SIG-M5 (cell line): ENCODE measurements at regions not wholly inside any gene's neighbourhood (a gene's known extent, or its start where the extent isn't known, plus 50 kb on each side); places are given as distances from the start of the nearest gene placed in this dataset.

Experiments
- DNase-seq: peaks from one replicate; lab custom pipeline; 2025; lab: John Stamatoyannopoulos, UW

DNA sequence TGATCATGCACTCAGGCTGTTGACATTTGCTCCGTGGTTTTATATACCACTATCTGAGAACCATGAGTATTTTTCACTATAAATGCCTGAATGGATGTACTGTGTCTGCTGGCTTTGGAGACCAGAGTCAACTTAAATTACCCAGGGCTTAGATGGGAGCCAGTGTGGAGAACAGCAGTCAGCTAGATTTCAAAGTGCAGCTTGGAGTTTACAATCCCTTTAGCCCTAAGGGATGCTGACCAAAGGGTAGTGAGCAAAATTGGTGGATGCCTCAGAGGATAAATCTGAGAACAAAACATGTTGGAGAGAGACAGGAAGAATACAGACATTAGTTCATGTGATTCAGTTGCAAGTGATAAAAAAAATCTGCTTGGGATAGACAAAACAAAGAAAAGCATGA is 327.5 kb downstream of the C11orf87 start:
- no peak for DNase-seq

DNA sequence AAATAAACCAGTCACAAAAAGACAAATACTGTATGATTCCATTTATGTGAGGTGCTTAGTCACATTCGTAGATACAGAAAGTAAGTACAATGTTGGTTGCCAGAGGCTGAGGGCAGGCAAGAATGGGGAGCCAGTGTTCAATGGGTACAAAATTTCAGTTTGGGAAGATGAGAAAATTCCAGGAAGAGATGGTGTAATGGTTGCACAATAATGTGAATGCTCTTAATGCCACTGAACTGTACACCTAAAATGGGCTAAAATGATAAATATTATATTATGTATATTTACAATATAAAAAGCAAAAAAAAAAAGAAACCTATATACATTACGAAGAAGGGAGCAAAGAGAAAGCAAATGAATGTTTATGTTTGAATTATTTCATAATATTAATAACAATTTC is 329.0 kb downstream of the C11orf87 start:
- no peak for DNase-seq

DNA sequence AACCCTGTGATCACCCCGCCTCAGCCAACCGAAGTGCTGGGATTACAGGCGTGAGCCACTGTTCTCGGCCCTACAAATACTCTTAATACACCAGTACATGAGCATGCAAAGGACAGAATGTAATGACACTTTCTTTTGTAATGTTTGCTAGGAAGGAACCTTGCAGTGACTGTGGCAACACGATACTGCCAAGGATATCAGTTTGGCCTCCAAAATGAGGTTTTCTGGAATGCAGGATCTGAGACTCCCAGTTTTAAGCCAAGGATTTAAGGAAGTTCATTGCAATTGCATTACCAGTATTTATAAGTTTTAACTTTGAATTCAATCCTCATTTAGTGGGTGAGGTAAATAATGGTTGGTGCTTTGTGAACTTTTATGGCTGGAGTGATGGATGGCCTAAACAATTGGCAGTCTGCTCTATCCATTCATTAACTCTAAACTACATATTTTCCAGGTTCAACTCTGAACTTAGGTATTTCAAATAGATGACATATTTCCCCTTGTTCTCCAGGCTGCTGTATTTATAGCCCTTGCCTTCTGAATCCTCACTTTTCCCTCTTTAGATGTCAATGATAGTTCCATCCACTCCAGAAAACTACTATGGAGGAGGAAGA is 330.3 kb downstream of the C11orf87 start:
- no peak for DNase-seq

DNA sequence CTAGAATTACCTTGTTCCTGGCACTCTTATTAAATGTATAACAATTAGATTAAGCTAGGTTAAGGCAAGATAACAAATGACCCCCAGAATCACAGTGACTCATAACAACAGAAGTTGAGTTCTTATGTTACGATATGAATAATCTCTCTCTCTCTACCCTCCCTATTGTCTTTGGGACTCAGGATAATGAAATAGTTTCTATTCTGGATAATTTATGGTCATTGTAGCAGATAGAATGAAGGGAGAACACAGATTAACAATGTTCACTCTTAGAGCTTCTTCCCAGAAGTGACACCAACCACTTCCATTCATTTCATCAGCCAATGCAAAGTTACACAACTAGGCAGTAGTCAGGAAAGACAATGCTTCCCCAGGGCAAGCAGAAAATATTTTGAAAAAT is 334.5 kb downstream of the C11orf87 start:
- DNase-seq = no peak

DNA sequence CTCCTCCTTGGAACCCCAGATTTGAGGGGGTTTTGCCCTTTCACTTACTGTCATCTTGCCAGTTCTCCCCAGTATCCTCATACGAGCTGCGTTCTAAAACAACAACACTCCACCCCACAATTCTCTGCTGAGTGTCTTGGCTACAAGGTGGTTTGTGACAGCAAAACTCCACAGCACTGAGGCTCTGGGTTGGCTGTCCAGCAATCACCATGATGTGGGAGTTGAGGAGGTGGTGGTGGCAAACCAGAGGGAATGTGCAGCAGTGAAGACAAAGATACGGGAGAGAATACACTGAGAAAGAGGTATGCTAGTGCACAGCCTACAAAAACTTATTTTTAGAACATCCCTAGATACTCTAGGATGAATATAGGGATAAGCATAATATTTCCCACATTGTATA is 335.0 kb downstream of the C11orf87 start:
- DNase-seq = no peak

DNA sequence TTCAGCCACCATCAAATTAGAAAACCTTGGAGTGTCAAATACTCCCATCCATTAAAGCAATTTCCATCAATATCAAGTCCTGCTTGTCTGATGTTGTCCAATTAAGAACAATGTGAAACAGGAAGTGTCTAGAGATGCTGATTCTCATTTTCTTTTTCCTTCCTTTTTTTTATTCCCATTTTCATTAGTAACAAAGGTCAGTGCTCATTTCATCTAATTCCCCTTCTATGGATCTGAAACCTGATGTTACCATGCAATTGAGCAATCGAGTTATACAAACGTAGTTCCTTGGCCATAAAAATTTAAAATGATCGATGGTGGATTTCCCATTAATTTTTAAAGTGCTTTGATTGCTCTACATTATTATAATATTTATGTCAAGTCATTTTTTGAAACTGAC is 330.6 kb upstream of the ZC3H12C start:
- DNase-seq = no peak

DNA sequence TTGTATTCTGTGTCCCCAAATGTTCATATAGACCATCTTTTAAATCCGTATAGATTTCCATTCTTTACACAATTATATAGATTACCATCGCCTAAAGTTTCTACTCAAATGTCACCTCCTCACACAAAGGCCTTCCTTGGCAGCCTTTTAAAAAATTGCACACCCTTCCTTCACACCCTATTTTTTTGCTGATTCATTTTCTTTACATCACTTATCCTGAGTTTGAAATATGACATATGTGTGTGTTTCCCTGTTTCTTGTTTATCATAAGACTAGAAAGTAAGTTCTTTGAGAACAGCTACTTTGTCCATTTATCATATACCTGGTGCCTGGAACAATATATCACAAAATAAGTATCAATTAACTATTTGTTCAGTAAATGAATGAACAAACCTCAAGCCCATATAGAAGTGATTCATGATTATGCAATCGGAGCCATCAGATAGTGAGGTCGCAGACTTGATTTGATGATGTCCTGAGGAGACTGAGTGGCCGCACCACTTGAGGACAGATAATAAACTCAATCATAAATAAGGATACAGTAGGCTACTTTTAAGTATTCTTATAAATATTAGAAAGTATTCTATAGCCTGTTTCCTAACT is 327.4 kb upstream of the ZC3H12C start:
- DNase-seq = no peak

DNA sequence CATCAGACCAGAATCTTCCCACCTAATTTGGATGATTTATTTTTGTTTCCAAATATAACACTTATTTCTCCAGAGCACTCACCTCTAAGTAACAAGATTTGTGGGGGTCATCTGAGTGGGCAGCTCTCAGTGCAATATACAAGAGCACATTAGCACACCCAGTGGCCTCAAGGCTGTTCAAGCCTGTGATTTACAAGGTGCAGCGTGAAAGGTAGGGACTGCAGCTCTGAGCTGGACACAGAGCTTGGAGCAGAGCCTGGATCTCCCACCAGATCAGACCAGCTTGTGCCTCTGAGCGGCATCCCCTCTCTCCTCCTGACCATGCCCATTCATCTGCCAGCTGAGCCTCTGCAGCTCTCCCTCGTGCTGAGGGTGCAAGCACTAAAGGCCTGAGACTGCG is 323.3 kb upstream of the ZC3H12C start:
- DNase-seq = no peak

DNA sequence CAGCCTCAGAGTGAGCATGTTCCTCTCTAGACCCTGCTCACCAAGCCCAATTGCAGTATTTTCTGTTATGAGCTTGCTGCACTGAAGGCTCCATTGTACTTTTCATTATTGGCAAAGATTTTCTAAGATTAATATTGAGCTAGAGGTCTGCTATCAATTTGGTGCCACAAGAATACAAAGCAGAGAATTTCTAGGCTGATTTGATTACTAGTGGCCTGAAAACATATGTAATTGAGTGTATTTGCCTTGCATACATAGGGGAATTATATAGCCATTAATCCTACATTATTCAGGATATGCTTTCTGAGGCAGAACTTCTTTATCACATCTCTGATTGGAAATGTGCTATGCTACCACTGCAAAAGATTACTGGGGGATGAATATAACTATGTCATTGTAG is 322.9 kb upstream of the ZC3H12C start:
- no peak for DNase-seq

DNA sequence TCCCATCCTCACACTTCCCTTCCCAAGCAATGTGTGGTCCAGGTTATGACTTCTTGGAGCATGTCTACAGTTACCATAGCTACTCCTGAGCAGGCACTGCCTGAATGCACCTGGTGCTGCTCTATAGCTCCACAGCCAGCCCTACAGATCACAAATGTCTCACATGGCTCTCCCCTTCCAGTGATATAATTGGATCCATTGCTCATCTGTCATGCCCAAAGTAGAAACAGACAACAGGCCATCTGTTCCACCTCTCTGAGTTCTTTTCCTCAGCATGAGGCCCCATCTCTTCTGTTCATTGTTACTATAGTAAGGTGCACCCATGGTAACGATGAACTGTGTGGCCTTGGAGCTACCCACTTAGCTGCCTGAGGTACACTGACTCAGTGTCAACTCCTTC is 320.3 kb upstream of the ZC3H12C start:
- DNase-seq = no peak

DNA sequence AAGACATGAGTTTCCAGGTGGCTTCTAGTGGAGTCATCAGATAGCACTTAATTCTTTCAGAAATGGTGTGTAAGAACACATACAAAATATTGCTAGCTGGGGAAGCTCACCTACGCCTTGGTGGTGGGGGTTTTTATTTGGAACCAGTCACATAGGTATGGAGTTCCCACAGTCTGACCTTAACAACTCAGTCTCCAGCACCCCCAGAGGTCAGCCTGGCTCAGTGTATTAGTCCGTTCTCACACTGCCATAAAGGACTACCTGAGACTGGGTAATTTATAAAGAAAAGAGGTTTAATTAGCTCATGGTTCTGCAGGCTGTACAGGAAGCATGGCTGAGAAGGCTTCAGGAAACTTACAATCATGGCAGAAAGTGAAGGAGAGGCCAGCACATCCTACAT is 317.5 kb upstream of the ZC3H12C start:
- no peak for DNase-seq

DNA sequence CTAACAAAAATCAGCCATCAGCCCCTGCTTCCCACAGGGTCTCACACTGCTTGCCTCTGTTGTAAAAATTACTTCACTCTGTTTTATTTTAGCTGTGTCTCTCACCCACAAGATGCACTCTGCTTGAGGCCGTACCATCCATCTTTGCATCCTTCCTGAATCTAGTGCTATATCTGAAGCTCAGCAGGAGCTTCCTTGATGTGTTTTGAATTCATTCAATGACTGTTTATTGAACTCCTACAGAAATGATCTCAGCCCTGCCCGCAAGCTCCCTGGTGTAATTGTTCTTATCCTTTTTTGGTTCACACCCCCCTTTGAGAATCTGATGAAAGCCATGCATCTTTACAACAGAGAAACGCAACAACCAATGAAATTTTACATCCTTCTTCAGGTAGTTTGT is 310.2 kb upstream of the ZC3H12C start:
- no peak for DNase-seq

DNA sequence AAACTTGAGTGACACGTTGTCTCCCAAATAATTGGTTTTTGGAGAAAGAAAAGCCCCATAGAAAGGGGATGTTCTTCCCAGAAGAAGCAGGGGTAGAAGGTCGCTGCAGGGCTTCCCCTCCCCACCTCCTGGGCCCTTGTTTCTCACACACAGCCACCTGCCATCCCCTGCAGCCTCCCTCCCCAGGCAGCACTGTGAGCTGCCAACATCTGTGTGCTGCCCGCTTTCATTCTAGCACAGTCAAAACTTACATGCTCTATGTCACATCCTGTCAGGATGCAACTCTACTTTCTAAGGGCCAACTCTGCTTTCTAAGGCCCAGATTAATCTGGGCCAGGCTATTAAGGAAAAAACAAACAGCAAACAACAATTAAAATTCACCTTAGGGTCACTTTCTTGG is 309.4 kb upstream of the ZC3H12C start:
- DNase-seq = no peak

DNA sequence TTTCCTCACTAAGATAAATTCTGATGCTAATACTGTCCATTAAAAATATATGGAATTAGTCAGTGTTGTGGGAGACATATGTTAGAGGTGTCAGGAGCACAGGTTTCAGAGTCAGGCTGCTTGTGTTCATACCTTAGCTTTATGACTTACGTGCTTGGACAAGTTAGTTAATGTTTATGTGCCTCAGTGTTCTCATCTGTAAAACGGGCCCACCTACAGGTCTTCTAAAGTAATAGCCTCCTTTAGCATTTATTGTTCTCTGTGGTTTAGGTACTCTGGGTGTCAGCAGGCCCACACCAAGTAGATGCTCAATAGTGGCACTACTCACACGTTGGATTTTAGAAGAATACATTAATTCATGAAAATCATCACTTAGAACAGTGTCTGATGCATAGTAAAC is 308.7 kb upstream of the ZC3H12C start:
- no peak for DNase-seq

DNA sequence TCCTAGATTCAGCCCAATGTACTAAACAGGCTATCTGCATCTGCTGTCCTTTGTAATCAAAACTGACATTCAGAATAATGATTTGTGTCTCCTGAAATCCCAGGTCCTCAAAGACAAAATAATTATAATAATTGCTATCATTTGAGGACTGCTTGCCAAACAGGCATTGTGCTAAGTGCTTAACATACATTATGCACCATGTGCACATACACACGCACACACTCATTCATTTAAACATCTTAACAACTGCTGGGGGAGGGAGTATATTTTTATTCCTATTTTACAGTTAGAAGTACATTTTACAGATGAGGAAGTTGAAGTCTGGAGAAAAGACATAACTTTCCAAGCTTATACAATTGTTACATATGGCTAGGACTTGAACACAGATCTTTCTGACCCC is 308.0 kb upstream of the ZC3H12C start:
- DNase-seq = no peak

DNA sequence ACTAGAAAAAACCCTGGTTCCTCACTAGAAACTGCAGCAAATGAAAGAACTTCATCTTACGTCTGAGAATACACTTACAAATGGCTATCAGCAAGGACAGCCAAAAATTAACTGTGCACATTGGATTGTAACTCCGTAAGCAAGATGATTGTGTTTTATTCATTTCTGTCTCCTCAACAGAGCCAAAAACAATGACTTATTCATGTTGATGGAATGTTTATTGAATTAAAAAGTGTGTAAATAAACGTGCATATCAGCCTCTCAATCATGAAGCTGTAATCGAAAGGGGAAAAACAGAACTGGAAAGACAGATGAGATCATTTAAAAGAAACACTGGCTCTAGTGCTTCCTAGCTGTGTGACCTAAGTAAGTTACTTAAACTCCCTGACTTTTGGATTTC is 307.5 kb upstream of the ZC3H12C start:
- DNase-seq = no peak

DNA sequence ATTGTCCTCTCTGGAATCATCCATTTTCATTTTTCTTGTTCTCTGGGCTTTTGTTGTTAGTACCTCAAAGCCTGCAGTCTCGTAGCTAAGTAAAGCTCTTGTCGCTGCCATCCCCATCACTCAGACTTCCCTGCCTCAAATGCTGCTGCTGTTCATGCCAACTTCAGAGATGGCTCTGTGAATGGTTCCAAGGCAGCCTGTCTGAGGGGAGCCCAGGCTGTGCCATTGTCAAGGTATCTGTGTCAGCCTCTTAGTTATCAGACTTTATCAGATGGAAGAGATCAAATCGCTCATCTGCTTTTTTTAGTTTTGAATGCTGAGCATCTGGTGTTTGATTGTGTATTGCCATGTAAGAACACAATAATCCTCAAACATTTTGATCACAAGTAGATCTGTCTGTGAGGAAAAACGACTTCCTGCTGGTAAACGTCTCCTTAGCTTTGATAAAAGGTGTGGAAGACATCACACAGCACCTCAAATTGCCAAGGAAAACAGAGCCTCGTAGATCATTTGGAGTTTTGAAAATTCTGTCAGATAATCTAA is 304.2 kb upstream of the ZC3H12C start:
- no peak for DNase-seq

DNA sequence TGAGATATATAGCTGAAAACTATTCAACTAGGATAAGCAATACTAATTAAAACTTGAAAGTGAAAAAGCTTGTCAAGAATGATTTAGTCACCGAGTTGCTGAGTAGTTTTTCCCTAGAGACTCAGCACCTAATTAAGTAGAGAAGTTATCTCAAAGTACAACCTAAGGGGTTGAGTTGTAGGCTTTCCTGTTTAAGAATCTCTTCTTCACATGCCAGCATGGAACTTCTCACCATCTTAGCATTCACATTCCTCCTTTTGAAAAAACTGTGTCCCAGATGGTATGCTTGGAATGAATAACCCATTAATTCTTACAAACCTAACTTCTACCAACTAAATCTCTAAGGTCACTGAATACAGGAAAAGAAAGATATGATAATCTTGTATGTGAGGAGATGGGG is 303.3 kb upstream of the ZC3H12C start:
- no peak for DNase-seq

DNA sequence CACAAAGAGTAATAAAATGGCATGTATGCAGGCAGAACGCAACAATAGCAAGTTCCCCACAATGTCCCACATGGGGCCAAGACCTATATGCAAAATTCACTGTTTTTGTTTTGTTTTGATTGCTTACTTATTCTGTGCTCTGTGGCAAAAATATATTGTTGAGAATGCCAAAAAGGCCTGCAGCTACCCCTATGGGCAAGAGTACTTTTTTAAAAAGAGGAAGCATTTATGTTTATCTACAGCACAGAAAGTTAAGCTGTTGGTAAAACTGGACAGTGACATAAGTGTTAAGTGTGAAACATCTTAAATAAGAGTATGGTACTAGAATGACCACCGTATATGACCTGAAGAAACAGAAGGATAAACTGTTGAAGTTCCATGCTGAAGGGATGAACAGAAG is 301.9 kb upstream of the ZC3H12C start:
- DNase-seq = no peak

DNA sequence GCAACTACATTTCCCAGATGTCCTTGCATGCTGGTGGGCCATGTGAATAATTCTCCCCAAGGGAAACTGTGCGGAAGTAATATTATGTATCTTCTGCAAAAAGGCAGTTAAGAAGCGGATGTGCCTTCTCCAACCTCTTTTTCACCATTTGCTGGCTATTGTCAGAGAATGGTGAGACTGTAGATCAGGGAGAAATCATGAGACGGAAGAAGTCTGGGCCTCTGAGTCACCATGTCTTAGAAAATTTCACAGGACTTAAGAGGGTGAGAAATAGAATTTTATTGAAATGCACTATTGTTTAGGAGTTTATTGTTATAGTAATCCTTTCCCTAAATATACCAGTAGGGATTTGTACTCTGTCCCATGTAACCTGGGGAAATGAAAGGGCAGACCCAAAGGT is 298.7 kb upstream of the ZC3H12C start:
- DNase-seq = no peak

DNA sequence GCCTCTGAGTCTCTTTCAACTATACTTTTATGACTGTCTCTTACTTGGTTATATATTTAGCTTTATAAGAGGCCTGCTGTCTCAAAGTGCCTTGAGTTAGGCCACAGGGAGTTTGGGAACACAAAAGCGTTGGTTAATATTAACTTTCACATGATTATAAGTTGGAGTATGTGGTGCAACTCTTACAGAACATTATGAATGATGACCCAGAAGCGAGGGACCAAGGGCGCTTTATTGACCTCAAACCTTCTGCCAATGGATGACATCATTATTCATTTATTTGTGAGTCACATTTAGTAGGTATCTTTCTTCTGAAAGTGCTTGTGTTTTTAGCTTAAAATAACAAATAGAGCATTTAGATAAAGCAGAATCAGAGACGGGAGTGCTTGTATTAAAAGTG is 298.0 kb upstream of the ZC3H12C start:
- no peak for DNase-seq

DNA sequence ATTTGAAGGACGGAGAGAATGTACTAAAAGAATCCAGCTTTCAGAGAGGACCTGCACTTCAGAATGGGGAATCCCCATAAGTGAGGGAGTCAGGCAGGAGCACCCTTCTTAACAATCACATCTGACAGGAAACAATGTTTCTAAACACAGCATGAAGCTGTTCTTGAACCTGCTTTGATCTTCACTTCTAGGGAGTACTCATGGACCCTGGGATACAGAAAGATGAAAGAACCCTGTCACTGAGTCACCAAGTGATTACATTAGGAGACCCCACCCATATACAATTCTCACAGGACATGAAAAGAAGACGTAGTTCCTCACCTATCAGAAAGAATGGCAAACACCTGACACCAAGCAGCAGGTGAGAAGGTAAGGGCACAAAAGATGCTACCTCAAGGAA is 296.9 kb upstream of the ZC3H12C start:
- DNase-seq = no peak

DNA sequence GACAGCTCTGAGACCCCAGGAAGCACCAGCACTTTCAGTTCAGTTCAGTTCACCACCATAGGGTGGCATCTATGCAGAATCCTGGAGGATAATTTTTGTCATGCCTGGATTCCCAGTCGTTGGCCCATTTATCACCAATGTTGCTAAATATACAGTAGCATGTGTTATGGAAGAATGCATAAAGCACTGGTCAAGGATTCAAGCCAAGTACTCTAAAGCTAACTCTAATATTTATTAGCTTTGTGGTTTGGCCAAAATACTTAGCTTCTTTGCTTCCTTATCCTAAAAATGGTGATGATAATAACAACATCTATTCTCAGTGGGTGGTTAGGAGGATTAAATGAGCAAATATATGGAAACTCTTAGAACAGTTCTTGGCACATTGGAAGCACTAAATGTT is 294.7 kb upstream of the ZC3H12C start:
- no peak for DNase-seq

DNA sequence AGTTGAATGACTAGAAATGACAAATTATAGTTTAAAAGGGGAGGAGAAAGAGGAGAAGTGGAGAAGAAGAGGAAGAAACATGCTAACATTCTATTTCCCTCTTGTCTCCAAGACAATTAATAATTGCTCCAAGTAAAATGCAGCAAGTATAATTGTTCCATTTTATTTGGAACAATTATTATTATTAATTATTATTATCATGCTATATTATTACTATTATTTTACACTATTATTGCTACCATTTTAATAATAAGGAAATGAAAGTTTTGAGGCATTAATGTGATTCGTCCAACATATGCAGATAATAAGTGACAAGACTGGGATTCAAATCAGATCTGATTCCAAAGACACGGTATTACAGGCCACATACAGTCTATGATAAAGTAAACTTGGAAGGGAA is 293.6 kb upstream of the ZC3H12C start:
- no peak for DNase-seq
